ENCODE measurements at regions not wholly inside any gene's neighbourhood (a gene's known extent, or its start where the extent isn't known, plus 50 kb on each side); places are given as distances from the start of the nearest gene placed in this dataset.

- TF ChIP-seq CTCF (IDR thresholded peaks at IDR 0.05; ENCODE audit: control extremely low read depth in 1 of 3, insufficient read depth in 1 of 3, low read depth in 1 of 3, low read length in 3 of 3) (no peak), JUND (IDR thresholded peaks at IDR 0.05; ENCODE audit: low read length) (no peak), SP2 (IDR thresholded peaks at IDR 0.05; ENCODE audit: low read length) (no peak), POLR2A (IDR thresholded peaks at IDR 0.05; ENCODE audit: control extremely low read depth in 1 of 2, low read depth in 2 of 2, low read length in 2 of 2) (no peak), SIX5 (IDR thresholded peaks at IDR 0.05; ENCODE audit: low read depth, low read length) (no peak), MAFK (IDR thresholded peaks at IDR 0.05; ENCODE audit: low read depth, low read length) (no peak), FOSL1 (IDR thresholded peaks at IDR 0.05; ENCODE audit: insufficient read depth, low read depth, low read length) (no peak), RAD21 (IDR thresholded peaks at IDR 0.05 in 1 of 2, conservative IDR thresholded peaks at IDR 0.05 in 1 of 2; ENCODE audit: low read depth in 2 of 2, low read length in 2 of 2) (no peak), POU5F1 (IDR thresholded peaks at IDR 0.05; ENCODE audit: low read depth, low read length) (no peak), EZH2 (IDR thresholded peaks at IDR 0.05; ENCODE audit: low read depth, low read length, severe bottlenecking) (no peak), POLR2AphosphoS5 (IDR thresholded peaks at IDR 0.05; ENCODE audit: low read depth, low read length) (no peak)
Measured at GRCh38 chr3:160152638-160153037, 72.6 kb upstream of the C3orf80 start.

Measured in H1 (cell line).